ENCODE measurements at regions not wholly inside any gene's neighbourhood (a gene's known extent, or its start where the extent isn't known, plus 50 kb on each side); places are given as distances from the start of the nearest gene placed in this dataset.

DNA sequence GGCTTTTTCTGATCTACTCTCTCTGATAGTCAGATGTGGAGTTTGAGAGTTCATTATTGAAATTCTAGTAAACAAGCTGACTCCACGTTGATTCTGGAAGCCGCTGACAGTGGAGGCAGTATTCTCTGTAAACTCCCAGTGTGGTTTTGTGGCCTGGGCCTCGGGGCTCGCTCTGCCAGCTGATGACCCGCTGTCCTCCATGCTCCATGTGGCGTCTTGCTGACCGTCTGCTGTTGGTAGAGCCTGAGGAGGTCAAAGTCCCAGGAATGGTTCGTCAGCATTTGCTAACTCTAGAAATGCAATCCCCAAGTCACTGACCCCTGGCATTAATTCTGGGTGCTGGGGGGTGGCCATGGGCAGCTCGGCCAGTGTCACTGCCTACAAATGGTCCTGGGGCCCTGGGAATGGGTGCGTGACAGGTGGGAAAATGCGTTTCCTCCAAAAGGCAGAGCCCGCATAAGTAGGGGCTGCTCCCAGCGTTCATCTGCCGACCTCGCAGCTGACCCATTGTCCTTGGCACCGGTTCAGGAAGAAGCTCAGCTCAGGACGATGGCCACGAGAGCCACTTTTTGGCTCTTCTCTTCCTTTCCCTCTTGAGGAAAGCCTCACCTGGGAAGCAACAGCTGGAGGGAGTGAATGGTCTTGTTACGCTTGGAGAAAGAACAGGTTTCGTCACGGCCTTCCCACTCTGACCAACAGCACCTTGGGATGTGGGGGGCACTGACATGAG, 55.1 kb downstream of the MRPL36 start:
- H3K4me3 ChIP-seq (ENCODE audit: low read length) = no peak overlapping the region
- no peak for DNase-seq (ENCODE audit: low read depth)
- TF ChIP-seq CTCF (conservative IDR thresholded peaks at IDR 0.05; ENCODE audit: low read length) = no peak

DNA sequence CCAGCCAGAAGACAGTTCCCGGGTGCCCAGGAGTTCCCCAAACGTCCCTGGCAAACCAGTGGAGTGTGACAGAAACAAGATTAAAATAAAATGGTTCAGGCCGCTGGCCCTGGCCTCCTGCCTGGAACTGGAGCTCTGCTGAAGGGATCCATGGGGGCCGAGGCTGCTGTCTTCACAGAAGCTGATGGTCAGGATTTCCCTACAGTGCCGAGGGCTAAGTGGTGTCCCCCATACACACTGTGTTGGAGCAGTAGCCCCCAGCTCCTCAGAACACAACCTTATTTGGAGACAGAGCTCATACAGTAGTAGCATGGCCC, 55.9 kb downstream of the MRPL36 start:
- no peak for TF ChIP-seq CTCF (conservative IDR thresholded peaks at IDR 0.05; ENCODE audit: low read length)
- H3K4me3 ChIP-seq (ENCODE audit: low read length) = no peak overlapping the region
- DNase-seq (ENCODE audit: low read depth) = no peak

DNA sequence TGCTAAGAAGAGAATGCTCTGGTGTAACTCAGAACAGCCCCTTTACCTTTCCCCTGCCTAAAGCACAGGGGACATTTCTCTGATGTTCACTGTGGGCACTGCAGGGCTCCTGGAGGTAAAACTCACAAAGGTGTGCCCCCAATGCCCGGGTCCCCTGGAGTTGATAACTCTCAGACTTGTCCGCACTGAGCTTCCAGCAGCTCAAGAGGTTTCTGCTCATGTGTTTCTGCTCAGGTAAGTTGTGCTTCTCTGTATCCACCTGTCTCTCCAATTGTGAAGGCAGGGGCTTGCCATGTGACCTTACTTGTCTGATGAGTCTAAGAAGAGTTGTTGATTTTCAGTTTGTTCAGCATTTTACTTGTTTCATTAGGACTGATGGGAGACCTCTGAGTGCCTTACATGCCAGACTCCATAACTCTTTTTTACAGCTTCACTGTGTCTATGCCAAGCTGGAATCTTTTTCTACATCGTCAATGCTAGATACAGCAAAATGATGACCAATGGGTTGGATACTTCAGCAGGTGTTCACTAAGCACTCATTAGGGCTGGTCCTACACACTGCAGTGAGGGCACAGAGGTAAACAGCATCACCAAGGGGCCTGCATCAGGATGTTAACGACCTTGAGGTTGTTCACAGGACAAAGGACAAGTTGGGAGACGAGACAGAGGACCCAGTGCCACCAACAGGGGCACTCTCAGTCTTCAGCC, 56.4 kb downstream of the MRPL36 start:
- no peak for TF ChIP-seq CTCF (conservative IDR thresholded peaks at IDR 0.05; ENCODE audit: low read length)
- H3K4me3 ChIP-seq (ENCODE audit: low read length) = no peak overlapping the region
- no peak for DNase-seq (ENCODE audit: low read depth)

DNA sequence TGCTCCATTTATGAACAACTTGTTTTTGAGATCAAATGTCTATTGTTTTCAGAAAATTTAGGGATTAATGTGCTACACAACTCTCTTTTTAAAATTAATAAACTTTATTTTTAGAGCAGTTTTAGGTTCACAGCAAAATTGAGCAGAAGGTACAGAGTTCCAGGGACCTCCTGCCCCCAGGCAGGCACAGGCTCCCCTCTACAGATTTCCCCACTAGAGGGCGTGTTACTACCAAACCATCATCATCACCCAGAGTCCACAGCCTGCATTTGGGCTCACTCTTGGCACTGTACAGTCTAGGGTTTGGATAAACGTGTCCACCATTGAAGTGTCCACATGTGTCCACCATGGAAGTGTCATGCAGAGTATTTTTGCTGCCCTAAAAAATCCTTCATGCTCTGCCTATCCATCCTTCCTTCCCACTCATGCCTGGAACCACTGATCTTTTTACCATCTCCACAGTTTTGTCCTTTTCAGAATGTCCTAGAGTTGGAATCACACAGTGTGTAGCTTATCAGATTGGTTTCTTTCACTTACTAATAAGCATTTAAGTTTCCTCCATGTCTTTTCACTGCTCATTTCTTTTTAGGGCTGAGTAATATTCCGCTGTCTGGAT, 61.7 kb downstream of the MRPL36 start:
- peak; percentile 62 for TF ChIP-seq CTCF (conservative IDR thresholded peaks at IDR 0.05; ENCODE audit: low read length)
- DNase-seq (ENCODE audit: low read depth) = peak; percentile 8
- no peak overlapping the region for H3K4me3 ChIP-seq (ENCODE audit: low read length)

- no peak for TF ChIP-seq CTCF (conservative IDR thresholded peaks at IDR 0.05; ENCODE audit: low read length)
- DNase-seq (ENCODE audit: low read depth) = no peak
- no peak overlapping the region for H3K4me3 ChIP-seq (ENCODE audit: low read length)
Measured at GRCh38 chr5:1736889-1737711, 62.5 kb downstream of the MRPL36 start.

- no peak for TF ChIP-seq CTCF (conservative IDR thresholded peaks at IDR 0.05; ENCODE audit: low read length)
- DNase-seq (ENCODE audit: low read depth) = no peak
Measured at GRCh38 chr5:1736065-1736464, 63.6 kb downstream of the MRPL36 start.

More at GRCh38 chr5:1736065-1736464, 63.6 kb downstream of the MRPL36 start:
- no peak overlapping the region for H3K4me3 ChIP-seq (ENCODE audit: low read length)

Data from AG10803 (cell line).